GM21381 (cell line): ENCODE measurements at regions not wholly inside any gene's neighbourhood (a gene's known extent, or its start where the extent isn't known, plus 50 kb on each side); places are given as distances from the start of the nearest gene placed in this dataset.
"Not testable (repeated sequence)": the region's sequence is repeated elsewhere in the genome, so short reads cannot be mapped to it uniquely, and the experiment has no call there.

Source experiments
- ATAC-seq: cut with Tn5 transposase; IDR thresholded peaks from one replicate; pipeline ENCODE4 v1.9.1; 2021; ENCODE audit warnings: mild to moderate bottlenecking, moderate library complexity; ENCODE audit not compliant: unreplicated experiment

DNA sequence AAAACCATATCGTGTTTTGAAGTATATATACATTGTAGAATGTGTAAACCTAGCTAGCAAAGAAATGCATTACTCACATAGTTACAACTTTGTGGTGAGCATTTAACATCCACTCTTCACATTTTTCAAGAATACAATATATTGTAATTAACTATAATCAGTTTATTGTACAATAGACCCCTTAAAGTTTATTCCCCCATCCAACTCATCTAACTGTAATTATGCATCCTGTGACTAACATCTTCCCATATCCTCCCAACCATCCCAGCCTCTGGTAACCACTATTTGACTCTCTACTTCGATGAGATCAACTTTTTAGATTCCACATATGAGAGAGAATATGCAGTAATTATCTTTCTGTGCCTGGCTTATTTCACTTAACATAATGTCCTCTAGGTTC lies 526.4 kb downstream of the KIF20B start:
- ATAC-seq: no peak

DNA sequence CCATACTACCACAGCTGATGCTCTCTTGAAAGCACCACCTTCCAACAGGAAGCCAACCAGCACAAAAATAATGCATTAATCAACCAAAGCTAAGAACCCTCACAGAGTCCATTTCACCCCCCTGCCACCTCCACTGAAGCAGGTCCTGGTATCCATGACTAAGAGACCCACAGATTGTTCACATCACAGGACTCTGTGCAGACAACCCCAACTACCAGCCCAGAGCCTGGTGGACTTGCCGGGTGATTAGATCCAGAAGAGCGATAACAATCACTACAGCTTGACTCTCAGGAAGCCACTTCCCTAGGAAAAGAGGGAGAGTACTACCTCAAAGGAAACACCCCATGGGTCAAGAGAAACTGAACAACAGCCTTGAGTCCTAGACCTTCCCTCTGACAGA lies 528.1 kb downstream of the KIF20B start:
- ATAC-seq: no peak

DNA sequence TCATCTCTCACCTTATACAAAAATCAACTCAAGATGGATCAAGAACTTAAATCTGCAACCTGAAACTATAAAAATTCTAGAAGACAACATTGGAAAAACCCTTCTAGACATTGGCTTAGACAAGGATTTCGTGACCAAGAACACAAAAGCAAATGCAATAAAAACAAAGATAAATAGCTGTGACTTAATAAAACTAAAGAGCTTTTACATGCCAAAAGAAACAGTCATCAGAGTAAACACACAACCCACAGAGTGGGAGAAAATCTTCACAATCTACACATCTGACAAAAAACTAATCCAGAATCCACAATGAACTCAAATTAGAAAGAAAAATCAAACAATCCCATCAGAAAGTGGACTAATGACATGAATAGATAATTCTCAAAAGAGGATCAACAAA lies 532.4 kb downstream of the KIF20B start:
- not testable (repeated sequence) for ATAC-seq

DNA sequence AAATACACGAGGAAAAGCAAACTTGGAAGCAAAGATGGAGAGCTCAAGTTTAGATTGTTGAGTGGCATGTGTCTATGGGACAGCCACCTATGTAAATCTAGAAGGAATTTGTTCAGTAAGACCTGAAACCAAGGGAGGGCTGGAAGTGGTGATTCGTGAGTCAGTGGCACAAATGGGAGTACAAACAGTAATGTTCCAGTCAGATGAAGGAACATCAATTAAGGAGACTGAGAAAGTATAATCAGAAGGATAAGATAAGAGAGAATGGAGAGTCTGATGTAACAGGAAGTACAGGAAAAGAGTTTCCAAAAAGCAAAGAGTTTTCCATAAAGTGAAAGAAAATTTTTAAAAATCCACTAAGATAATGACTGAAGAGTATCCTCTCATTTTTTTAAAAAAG lies 544.2 kb downstream of the KIF20B start:
- no peak for ATAC-seq

DNA sequence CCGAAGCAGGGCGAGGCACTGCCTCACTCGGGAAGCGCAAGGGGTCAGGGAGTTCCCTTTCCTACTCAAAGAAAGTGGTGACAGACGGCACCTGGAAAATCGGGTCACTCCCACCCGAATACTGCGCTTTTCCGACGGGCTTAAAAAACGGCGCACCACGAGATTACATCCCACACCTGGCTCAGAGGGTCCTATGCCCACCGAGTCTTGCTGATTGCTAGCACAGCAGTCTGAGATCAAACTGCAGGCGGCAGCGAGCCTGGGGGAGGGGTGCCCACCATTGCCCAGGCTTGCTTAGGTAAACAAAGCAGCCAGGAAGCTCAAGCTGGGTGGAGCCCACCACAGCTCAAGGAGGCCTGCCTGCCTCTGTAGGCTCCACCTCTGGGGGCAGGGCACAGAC lies 549.4 kb downstream of the KIF20B start:
- not testable (repeated sequence) for ATAC-seq

DNA sequence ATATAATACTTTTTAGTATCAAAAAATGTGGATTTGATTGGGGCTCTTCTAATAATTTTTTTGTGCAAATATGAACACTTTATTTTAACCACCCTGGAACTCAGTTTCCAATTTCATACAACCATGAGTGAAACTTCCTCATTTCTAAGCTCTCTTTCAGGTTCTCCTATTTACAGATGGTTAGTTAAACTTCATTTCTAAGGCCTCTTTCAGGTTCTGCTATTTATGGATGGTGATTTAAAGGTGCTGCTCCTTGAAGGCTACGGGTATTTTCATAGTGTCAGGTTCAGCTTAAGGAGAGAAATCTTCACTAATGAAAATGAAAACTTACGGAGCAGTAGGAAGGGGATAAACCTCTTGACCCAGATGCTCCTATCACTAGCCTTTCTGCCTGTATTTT lies 568.3 kb downstream of the KIF20B start:
- ATAC-seq: no peak

DNA sequence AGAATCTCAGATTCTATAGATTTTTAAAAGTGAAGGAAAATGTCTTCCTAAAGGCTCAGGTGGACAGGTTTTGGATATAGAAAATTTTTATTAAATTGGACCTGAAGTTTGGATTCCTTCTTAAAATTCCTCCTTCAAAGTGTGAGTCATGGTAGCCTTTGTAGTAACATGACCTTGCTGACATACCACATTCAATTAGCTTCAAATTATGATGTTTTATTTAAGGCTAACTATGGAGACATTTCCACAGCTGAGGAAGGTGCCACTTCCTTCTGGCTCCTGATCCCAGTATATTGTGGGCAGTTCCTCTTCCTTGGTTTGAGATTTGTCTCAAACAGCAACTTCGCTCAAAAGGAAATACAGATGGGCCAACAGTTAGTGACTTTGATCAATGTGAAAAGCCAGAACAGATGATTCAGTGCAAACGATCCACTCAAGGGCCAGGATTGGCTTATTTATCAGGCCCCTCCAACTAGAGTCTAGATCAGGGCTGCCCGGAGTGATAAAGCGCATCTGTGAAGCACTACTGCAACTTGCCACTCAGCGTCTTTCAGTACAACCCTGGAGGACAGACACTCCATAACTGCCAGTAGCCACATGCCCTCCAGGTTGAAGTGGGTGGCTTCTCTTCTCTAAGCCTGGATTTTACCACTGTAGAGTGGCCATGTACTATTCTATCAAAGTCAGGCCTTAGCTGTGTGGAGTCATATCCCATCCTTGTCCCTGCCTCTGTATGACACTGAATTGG lies 573.5 kb downstream of the KIF20B start:
- ATAC-seq: no peak

DNA sequence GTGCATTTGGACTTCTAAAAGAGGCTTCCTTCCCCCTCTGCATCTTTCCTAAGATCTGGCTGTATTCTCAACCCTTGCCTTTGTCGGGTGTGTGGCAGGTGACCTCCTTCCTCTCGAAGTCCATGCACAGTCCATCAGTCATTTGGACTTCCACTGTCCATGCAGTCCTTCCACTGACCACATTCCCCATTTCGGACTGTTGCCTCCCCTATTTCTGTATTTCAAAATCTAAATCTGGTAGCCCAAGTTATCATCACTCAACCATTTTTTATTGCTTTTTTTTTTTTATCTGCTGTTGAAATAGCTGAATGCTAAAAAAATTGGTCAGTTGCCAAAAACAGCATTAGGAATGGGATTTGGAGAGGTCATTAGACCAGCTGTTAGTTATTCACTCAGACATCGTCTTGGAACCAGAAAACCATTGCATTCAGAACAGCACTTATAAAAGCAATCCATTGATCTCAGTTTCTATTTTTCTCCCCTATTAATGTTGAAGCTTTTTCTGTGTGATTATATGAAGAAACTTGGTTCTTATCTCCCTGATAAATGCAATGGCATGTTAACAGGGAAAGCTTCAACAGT lies 575.6 kb downstream of the KIF20B start:
- ATAC-seq: no peak

DNA sequence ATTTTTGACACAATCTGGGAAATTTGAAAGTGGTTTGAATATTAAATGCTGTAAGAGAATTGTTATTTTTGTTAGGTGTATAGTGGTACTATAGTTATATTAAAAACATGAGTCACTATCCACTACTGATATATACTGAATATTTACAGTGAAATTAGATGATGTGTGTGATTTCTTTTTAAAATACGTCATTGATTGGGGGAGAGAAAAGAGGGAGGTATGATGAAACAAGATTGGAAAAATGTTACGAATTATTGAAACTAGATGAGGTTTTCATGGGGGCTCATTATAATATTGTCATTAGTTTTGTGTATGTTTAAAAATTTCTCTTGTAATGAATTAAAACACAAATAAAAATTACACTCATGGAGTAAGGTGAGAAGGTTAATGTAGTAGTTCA lies 571.4 kb downstream of the HTR7 start:
- ATAC-seq: no peak

DNA sequence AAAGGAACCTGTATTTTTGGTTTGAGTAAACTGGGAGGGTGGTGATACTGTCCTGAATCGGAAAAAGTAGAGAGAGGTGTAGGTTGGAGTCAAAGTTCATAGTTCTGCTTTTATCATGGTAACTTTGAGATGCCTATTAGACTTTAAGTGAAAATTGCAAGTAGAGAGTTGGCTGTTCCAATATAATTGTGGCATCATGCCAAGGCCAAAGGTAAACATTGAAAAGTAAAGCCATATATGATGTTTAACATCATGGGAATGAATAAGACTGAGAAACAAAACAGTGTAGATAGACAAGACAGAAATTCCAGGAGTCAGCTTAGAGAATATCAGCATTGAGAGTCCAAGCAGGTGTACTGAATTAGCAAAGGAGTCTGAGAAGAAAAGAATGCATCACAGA lies 570.9 kb downstream of the HTR7 start:
- no peak for ATAC-seq

DNA sequence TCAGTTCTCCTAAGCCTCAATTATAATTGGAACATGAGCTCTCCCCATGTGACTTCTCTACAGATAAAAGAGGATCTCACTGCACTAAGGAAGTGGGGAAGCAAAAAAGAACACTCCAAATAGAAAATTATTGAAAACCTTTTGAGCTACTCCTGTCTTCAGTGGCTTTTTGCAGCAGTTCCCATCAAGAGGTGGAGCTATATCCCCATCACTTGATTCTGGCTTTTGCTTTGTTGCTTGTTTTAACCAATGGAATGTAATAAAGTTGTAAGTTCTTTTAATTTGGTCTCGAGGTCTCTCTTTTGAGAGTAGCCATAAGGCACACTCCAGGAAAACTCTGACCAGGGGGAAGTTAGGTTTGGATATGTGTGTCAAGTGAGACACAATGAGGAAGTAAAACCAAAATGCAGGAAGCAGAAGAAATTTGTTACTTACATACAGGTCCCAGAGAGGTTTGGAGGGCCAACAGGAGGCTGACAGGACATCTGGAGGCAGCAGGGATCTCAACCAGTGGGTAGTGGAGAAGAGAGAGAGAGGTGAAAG lies 569.4 kb downstream of the HTR7 start:
- no peak for ATAC-seq

DNA sequence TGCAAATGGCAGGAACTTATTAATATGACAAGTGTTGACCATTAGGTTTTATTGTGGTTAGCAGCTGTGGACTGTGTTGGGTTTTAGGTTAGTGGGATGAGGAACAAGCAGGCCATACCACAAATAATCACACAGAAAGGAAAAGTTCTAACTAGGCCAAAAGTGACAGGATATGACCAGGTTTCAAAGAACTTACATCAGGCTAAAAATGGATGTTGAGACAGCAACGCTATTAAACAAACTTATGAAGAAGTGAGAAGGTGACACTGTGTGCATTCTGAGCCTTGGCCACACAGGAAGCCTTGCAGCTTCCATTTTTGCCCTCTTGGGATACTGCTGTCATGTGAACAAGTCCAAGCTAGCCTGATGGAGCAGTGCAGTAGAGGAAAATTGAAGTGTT lies 568.8 kb downstream of the HTR7 start:
- ATAC-seq: no peak

DNA sequence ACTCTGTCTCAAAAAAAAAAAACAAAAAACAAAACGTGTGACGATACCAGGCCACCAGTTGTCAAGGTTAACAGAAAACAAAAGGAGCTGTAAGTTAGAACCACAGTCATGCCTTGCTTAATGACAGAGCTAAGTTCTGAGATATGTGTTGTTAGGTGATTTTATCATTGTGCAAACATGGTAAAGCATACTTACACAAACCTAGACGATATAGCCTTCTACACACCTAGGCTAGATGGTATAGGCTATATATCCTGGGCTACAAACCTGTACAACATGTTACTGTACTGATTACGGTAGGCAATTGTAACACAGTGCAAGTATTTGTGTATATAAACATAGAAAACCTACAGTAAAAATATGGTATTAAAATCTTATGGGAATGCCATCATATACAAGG lies 564.2 kb downstream of the HTR7 start:
- no peak for ATAC-seq

DNA sequence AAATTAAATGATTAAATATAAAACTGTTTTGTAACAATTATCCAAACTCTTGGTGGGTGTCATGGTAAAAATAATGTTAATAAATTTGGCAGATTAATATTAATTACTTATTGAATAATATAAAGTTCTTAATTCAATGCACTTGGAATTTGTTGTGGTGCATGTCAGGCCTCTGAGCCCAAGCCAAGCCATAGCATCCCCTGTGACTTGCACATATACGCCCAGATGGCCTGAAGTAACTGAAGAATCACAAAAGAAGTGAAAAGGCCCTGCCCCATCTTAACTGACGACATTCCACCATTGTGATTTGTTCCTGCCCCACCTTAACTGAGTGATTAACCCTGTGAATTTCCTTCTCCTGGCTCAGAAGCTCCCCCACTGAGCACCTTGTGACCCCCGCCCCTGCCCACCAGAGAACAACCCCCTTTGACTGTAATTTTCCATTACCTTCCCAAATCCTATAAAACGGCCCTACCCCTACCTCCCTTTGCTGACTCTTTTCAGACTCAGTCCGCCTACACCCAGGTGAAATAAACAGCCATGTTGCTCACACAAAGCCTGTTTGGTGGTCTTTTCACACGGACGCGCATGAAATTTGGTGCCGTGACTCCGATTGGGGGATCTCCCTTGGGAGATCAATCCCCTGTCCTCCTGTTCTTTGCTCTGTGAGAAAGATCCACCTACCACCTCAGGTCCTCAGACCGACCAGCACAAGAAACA lies 562.9 kb downstream of the HTR7 start:
- not testable (repeated sequence) for ATAC-seq

DNA sequence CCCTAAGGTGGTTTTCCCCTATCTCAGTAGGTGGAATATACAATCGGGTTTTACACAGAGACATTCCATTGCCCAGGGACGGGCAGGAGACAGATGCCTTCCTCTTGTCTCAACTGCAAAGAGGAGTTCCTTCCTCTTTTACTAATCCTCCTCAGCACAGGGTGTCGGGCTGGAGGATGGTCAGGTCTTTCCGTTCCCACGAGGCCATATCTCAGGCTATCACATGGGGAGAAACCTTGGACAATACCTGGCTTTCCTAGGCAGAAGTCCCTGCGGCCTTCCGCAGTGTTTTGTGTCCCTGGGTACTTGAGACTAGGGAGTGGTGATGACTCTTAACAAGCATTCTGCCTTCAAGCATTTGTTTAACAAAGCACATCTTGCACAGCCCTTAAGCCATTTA lies 555.8 kb downstream of the HTR7 start:
- ATAC-seq: not testable (repeated sequence)

DNA sequence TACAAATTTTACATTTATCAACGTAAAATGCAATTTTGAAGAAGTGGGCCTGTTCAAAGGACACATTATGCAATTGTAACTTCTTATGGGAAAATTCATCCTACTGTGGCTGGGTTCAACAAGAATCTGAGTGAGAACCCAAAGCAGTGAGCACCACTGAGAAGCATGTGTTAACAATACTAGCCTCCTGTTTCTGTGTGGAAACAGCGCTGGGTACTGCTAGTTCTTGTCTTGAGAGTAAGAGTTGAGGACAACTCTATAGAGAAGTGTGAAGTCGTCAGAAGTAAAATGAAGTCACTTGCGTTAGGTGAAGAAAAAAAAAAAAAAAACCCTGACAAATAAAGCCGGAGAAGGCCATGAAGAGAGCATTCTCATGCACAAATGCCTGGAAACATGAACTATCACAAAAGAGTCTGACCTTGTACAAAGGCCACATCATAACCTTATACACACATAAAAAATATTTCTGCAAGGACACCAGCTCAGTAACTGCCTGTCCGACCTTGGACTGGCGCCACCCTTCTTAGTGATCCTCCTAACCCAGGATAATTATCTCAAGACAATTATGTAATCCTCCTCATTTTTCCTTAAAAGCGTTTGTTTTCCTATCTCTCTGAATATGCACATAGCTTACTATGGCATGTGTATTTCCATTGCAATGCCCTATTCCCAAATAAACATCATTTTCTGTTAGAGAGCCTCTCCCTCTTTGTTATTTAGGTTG lies 554.9 kb downstream of the HTR7 start:
- no peak for ATAC-seq

DNA sequence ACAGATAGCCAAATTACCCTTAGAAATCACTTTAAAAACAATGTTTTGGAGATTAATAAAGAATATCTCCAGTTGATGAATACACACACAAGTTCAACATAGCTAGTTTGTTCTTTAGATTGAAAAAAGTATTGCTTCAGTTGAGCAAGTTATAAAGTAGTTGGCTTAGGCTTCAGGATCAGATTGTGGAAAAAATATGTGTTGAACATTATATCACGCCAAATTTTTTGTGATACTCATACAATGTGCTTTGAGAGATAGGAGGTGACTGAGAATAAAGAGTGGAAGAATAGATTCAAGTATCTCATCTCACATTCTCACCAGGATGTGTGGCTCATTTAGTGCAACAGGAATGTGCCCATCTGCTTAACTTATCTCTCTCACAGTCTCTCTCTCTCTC lies 553.3 kb downstream of the HTR7 start:
- no peak for ATAC-seq

DNA sequence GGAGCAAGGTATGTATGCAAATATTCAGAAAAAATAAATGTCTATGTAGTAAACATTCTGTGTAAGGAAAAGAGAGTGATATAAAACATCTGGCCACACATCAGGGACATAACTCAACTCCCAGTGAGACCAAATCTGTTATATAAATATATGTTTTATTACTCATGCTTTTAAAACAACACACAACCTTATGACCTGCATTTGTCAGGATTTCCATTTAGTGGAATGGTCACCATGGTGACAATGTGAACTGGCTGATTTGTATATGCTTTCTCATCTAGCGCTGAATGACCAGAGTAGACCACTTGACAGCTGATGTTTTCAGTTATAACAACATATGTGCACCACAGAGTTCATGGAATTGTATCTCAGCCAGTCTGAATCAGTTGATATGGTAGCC lies 551.7 kb downstream of the HTR7 start:
- no peak for ATAC-seq

DNA sequence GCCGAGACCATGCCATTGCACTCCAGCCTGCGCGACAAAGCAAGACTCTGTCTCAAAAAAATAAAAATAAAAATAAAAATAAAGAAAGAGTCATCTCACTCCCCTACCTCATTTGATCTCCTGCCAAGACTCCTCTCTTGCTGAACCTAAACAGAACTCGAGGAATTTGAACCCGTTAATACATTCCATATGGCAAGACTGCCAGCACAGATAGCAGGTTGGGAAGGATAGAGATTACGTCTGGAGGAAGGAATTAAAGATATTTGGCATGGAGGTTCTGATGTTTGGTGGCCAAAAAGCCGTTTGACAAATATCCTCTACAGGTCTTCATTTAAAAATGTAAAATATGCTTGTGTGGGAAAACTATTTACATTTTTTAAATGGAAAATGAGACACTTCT lies 549.6 kb downstream of the HTR7 start:
- ATAC-seq: no peak

DNA sequence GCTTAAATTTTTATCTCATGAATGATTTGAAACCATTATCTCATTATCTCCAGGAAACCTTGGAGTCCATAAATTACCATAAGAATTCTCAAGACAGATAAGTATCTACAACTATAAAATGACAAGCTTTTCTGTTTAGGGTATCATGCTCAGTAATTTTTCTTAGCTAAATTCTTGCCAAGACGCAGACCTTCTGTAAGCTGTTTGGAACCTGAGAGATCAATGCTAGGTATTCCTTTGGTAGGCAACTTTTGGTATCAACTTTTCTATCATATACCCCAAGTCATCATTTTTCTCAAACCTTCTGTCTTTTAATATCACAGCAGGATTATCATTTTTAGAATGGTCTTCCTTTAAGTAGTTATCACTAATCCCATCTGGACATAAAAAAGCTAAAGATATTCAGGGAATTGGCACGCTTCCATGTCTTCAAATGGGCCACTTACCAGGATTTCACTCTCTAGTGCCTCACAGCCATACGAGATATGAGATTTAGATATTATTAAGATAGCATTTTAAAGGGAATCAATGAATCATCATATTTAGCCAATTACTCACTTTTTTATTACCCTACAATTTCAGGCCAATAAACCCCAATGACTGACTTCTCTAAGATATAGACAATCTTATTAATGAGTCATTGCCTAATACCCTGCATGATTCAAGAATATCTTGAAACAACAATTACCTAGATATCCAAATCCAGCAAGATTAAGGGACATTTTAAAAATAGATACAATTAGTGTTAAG lies 544.1 kb downstream of the HTR7 start:
- ATAC-seq: no peak

DNA sequence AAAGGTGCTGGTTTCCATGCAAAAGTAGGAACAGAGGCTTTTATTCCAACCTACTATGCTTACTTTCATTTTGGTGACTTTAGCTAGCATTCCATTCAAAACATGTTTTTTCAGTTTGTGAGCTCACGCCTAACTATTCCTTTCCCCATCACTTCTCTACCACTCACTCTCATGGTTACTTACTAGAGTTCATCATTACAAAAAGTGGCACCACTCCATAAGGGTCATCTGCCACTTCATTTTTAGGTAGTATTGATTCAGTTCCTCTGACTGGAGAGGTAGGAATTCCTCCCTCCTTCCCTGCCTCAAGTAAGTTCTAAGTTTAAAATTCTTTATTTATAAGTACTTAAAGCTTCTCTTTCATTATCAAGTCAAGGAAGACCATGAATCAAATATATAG lies 543.1 kb downstream of the HTR7 start:
- ATAC-seq: no peak
